ENCODE measurements at regions not wholly inside any gene's neighbourhood (a gene's known extent, or its start where the extent isn't known, plus 50 kb on each side); places are given as distances from the start of the nearest gene placed in this dataset.

GRCh38 chr3:144312702-144313101, 341.1 kb downstream of the DIPK2A start:
- no peak for DNase-seq

GRCh38 chr3:144314946-144315345, 343.3 kb downstream of the DIPK2A start:
- DNase-seq = no peak

- DNase-seq = no peak
Measured at GRCh38 chr3:144317961-144318360, 346.3 kb downstream of the DIPK2A start.

GRCh38 chr3:144324076-144324475, 352.5 kb downstream of the DIPK2A start:
- no peak for DNase-seq

DNA sequence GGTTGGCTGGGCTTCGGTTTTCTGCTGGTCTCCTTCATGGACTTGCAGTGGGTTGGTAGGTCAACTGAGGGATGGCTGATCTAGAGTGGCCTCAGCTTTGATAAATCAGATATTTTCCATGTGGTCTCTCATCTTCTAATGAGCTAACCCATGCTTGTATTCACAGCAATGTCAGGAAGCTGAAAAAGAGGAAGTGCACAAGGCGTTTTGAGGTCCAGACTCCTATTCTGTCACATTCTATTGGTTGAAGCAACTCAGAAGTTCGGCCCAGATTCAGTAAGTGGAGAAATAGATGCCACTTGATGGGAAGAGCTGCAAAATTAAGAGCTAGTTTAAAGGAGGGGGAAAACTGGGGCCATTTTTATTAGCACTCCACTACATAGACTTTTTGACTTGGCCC, 361.2 kb downstream of the DIPK2A start:
- DNase-seq = no peak

- no peak for DNase-seq
Measured at GRCh38 chr3:144341471-144341870, 369.8 kb downstream of the DIPK2A start.

DNA sequence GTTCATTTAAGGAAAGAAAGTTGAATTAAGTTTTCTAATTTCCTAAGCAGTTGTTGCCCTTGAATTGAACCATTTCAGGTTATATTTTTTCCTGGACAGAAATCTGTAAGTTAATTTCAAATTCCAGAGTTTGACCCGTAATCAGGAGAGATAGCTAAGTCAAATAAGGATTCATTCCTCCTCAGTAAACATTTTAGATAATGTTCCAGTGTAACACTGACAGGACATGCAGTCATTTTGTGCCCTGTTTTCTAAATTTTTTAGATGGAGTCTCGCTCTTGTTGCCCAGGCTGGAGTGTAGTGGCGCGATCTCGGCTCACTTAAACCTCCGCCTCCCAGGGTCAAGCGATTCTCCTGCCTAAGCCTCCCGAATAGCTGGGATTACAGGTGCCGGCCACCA, 371.7 kb downstream of the DIPK2A start:
- DNase-seq = no peak

- no peak for DNase-seq
Measured at GRCh38 chr3:144343777-144344176, 372.2 kb downstream of the DIPK2A start.

GRCh38 chr3:144344925-144345548, 373.4 kb downstream of the DIPK2A start:
- DNase-seq = no peak

DNA sequence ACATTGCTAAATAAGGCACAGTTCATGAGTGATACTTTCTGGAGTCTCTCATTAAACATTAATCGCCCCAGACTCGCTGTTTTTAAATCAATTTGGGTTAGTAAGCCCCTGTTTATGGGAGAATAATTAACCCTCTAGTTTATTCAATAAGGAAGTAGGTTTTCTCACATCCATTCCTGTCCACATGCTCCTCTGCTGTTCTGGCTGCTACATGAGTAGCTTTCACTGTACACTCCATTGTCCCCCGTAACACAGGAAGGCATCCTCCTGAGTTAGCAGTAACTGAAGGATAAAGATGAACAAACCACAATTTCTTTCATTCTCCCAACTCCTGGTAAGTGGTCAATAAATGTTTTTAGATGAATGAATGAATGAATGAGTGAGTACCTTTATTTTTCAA, 378.5 kb downstream of the DIPK2A start:
- no peak for DNase-seq

DNA sequence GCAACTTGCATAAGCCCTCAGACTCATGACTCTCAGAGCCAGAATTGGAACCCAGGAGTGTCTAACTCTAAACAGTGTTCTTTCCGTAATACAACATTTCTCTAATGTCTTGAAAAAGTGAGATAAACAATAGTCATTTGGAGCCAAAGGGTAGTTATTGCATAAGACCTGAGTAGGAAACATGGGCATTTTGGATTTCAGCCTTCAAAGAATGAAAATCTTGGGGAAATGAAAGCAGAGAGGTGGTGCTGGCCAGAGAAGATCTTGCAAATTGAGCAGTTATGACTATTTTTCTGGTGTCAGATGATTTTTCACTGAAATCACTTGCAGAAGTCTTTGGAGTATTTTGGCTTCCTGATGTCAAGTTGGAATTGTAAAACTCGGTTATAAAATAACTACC, 379.4 kb downstream of the DIPK2A start:
- no peak for DNase-seq

- no peak for DNase-seq
Measured at GRCh38 chr3:144351773-144352365, 380.2 kb downstream of the DIPK2A start.

- DNase-seq = no peak
Measured at GRCh38 chr3:144358191-144358590, 386.6 kb downstream of the DIPK2A start.

DNA sequence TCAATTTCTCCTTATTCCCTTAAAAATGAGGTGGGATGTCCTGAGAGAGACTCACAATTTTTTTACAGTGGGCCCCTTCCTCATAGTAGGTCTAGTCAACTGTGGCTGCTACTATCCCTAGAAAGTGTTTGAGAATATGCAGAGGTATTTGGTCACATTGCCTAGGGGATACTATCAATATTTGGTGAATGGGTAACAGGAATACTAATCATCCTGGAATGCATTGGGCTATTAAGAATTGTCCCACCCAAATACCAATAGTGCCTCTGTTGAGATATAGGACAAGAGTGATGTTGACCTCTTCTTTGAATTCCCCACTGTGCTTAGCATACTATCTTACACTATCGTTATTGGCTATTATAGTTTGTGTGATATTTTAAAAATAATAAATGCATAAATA, 389.4 kb downstream of the DIPK2A start:
- DNase-seq = no peak

DNA sequence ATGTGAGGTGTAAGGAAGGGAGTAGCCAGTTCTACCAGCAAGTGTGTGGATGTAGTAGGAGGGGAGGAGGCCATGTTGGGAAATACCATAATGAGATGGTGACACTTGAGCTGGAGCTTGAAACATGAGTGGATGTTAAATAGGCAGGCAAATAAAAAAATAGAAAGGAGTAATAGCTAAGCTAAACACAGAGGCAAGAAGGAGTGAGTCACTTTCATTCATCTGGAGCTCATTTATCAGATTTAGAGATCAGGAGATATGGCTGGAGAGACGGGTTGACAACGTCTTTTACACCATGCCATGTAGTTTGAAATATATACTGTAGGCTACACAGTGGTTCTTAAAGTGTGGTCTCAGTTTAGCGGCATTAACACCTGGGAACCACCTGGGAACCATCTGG, 390.5 kb downstream of the DIPK2A start:
- DNase-seq = no peak

DNA sequence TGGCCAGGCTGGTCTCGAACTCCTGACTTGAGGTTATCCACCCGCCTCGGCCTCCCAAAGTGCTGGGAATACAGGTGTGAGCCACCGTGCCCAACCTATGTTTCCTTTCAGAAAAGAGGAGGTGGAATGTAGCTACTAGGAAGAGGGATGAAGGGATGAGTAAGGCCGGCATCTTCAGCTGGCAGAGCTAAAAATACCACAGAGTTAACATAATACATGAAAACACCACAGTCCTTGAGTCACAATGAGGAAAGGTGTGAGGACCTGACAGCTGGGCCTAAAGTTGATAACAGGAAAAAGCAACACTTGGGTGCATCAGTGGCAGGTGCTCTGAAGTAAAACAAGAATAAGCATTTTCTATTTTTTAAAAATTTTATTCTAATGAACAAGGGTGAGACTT, 392.2 kb downstream of the DIPK2A start:
- DNase-seq = no peak

DNA sequence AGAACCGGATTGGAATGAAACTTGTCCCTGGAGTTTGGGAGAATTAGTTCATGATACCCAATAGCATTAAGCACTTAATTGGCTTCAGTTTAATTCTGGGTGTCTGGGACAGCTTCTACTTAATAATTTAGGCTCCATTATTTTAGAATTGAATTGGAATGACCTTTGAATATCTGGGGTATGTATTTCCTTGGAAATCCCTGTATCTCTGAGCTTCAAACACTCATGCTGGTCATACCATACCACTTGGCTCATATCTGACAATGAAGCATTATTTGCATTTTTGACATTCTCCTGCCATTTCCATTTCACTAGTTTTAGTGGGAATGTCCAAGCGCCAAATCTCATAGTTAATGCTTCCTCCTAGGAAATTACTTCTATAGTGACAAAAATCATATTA, 393.1 kb downstream of the DIPK2A start:
- no peak for DNase-seq

GRCh38 chr3:144369129-144369879, 397.7 kb downstream of the DIPK2A start:
- no peak for DNase-seq

DNA sequence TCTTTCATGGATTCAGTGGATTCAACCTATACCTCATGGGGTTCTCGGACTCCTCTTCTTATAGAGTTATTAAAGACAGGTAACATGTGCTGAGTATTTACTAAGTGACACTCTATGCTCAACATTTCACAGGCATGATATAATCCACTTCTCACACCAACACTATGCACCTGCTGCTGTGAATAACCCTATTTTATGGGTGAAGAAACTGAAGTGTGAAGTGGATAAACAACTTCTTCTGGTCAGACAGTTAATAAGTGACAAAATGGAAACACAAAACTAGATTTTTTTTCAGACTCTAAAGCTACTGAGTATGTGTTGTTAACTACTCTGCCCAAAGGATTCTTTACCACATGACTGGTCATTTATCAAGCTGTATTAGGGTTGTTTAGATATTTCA, 403.5 kb downstream of the DIPK2A start:
- DNase-seq = no peak

DNA sequence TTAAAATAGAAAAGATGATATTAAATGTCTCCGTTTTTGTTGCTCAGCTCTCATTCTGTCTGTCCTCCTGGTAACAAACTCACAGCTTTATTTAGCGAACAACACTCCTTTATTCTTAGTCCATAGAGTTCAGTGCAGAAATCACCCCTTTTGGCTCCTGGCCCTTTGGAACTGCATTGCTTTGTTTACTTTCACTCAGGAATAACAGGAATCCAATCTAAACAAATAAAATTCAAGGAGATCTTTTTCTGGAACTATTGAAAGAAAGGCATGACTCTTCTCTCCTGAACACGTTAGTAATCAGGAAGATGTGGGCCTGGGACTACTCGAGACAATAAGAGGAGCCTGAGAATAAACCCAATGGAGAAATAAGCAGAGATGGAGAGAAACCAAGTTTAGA, 409.2 kb downstream of the DIPK2A start:
- no peak for DNase-seq

- no peak for DNase-seq
Measured at GRCh38 chr3:144381607-144382006, 410.0 kb downstream of the DIPK2A start.

- no peak for DNase-seq
Measured at GRCh38 chr3:144384241-144384979, 412.8 kb downstream of the DIPK2A start.

GRCh38 chr3:144390786-144391185, 419.2 kb downstream of the DIPK2A start:
- no peak for DNase-seq

DNA sequence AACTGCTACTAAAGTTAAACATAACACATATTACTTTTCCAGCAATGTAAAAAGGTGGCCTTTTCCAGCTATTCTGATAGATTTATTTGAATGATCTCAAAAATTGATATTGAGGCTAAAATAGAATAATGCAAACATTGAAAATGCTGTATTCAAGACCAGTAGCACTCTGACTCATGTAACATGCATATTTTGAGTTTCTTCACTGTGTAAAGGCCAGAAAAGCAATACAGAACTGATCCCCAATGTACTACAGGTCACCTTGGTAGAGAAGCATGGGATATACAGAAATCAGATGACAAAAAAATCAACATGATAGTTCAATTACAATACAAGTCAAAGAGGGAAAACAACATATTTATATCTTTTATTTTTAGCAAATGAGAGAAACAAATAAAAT, 419.6 kb downstream of the DIPK2A start:
- DNase-seq = no peak
